Effector memory CD4-positive, alpha-beta T cell (primary cell): ENCODE measurements at regions not wholly inside any gene's neighbourhood (a gene's known extent, or its start where the extent isn't known, plus 50 kb on each side); places are given as distances from the start of the nearest gene placed in this dataset.

Experiments used
- DNase-seq, 3 donors: peaks; one replicate each; pipeline ENCODE4 v3.0.0-alpha.2; 2020
- H3K27ac ChIP-seq: 2 replicates; pipeline ENCODE4 v1.7.0; 2013; ENCODE audit warnings: mild to moderate bottlenecking, low read length, moderate library complexity; ENCODE audit not compliant: insufficient read depth, poor library complexity, severe bottlenecking
- H3K27me3 ChIP-seq: replicated peaks from 2 replicates; pipeline ENCODE4 v1.7.0; 2013; ENCODE audit warnings: mild to moderate bottlenecking, low read length; ENCODE audit not compliant: insufficient read depth, control insufficient read depth, poor library complexity, severe bottlenecking
- H3K36me3 ChIP-seq: 2 replicates; pipeline ENCODE4 v1.7.0; 2013; ENCODE audit warnings: mild to moderate bottlenecking, low read length, moderate library complexity; ENCODE audit not compliant: control insufficient read depth, insufficient read depth
- H3K4me1 ChIP-seq: 2 replicates; pipeline ENCODE4 v1.7.0; 2013; ENCODE audit warnings: low read length, mild to moderate bottlenecking; ENCODE audit not compliant: control insufficient read depth, insufficient read depth, poor library complexity, severe bottlenecking
- H3K4me3 ChIP-seq: 2 replicates; pipeline ENCODE4 v1.7.0; 2013; ENCODE audit warnings: low read length, low read depth, mild to moderate bottlenecking; ENCODE audit not compliant: insufficient read depth, poor library complexity, severe bottlenecking
- H3K9me3 ChIP-seq: 2 replicates; pipeline ENCODE4 v1.7.0; 2013; ENCODE audit warnings: mild to moderate bottlenecking, low read length, moderate library complexity; ENCODE audit not compliant: control insufficient read depth

GRCh38 chr3:23029001-23029400, 174.1 kb upstream of the UBE2E2 start:
- Histone ChIP-seq H3K9me3 (no peaks in the 10 kb centered on the region), H3K36me3 (no peaks in the 10 kb centered on the region), H3K4me3 (no peak overlapping the region), H3K4me1 (no peaks in the 10 kb centered on the region), H3K27ac (no peak overlapping the region), H3K27me3 (no peaks in the 10 kb centered on the region)
- DNase-seq: no peak

GRCh38 chr3:23035927-23036640, 167.0 kb upstream of the UBE2E2 start:
- H3K27me3 ChIP-seq: no peaks in the 10 kb centered on the region
- H3K4me1 ChIP-seq: no peaks in the 10 kb centered on the region
- no peak overlapping the region for H3K4me3 ChIP-seq
- H3K9me3 ChIP-seq: no peaks in the 10 kb centered on the region
- H3K36me3 ChIP-seq: no peaks in the 10 kb centered on the region
- DNase-seq: no peak
- no peak overlapping the region for H3K27ac ChIP-seq

GRCh38 chr3:23036728-23037127, 166.4 kb upstream of the UBE2E2 start:
- no peaks in the 10 kb centered on the region for H3K27me3 ChIP-seq
- no peaks in the 10 kb centered on the region for H3K4me1 ChIP-seq
- H3K27ac ChIP-seq: no peak overlapping the region
- H3K4me3 ChIP-seq: no peak overlapping the region
- DNase-seq: no peak
- H3K9me3 ChIP-seq: no peaks in the 10 kb centered on the region
- no peaks in the 10 kb centered on the region for H3K36me3 ChIP-seq

- no peaks in the 10 kb centered on the region for H3K27me3 ChIP-seq
- H3K4me3 ChIP-seq: no peak overlapping the region
- H3K4me1 ChIP-seq: no peaks in the 10 kb centered on the region
- no peak overlapping the region for H3K27ac ChIP-seq
- H3K9me3 ChIP-seq: no peaks in the 10 kb centered on the region
- no peaks in the 10 kb centered on the region for H3K36me3 ChIP-seq
- DNase-seq: no peak
These were observed 164.7 kb upstream of the UBE2E2 start for GRCh38 chr3:23038471-23038870.

GRCh38 chr3:23041918-23042696, 161.0 kb upstream of the UBE2E2 start:
- H3K27me3 ChIP-seq: no peaks in the 10 kb centered on the region
- no peak for DNase-seq
- no peaks in the 10 kb centered on the region for H3K4me1 ChIP-seq
- no peak overlapping the region for H3K27ac ChIP-seq
- no peak overlapping the region for H3K4me3 ChIP-seq
- no peaks in the 10 kb centered on the region for H3K36me3 ChIP-seq
- no peaks in the 10 kb centered on the region for H3K9me3 ChIP-seq

- Histone ChIP-seq H3K4me3 (no peak overlapping the region), H3K36me3 (no peaks in the 10 kb centered on the region), H3K27ac (no peak overlapping the region), H3K9me3 (no peaks in the 10 kb centered on the region), H3K27me3 (no peaks in the 10 kb centered on the region), H3K4me1 (no peaks in the 10 kb centered on the region)
- DNase-seq: no peak
These were observed 158.7 kb upstream of the UBE2E2 start for GRCh38 chr3:23044463-23044862.

- H3K4me1 ChIP-seq: no peaks in the 10 kb centered on the region
- H3K4me3 ChIP-seq: no peak overlapping the region
- H3K36me3 ChIP-seq: no peaks in the 10 kb centered on the region
- no peak for DNase-seq
- no peak overlapping the region for H3K27ac ChIP-seq
- H3K27me3 ChIP-seq: no peaks in the 10 kb centered on the region
- H3K9me3 ChIP-seq: no peaks in the 10 kb centered on the region
These were observed 156.6 kb upstream of the UBE2E2 start for GRCh38 chr3:23046536-23046935.

GRCh38 chr3:23051240-23052140, 151.6 kb upstream of the UBE2E2 start:
- Histone ChIP-seq H3K27me3 (no peaks in the 10 kb centered on the region), H3K4me3 (no peak overlapping the region), H3K9me3 (no peaks in the 10 kb centered on the region), H3K36me3 (no peaks in the 10 kb centered on the region), H3K4me1 (no peaks in the 10 kb centered on the region), H3K27ac (no peak overlapping the region)
- DNase-seq: no peak

GRCh38 chr3:23052208-23052607, 150.9 kb upstream of the UBE2E2 start:
- H3K9me3 ChIP-seq: no peaks in the 10 kb centered on the region
- DNase-seq: no peak
- H3K27me3 ChIP-seq: no peaks in the 10 kb centered on the region

More at GRCh38 chr3:23052208-23052607, 150.9 kb upstream of the UBE2E2 start:
- H3K4me1 ChIP-seq: no peaks in the 10 kb centered on the region
- no peak overlapping the region for H3K27ac ChIP-seq
- H3K4me3 ChIP-seq: no peak overlapping the region
- H3K36me3 ChIP-seq: no peaks in the 10 kb centered on the region
